ENCODE measurements at regions not wholly inside any gene's neighbourhood (a gene's known extent, or its start where the extent isn't known, plus 50 kb on each side); places are given as distances from the start of the nearest gene placed in this dataset.

DNA sequence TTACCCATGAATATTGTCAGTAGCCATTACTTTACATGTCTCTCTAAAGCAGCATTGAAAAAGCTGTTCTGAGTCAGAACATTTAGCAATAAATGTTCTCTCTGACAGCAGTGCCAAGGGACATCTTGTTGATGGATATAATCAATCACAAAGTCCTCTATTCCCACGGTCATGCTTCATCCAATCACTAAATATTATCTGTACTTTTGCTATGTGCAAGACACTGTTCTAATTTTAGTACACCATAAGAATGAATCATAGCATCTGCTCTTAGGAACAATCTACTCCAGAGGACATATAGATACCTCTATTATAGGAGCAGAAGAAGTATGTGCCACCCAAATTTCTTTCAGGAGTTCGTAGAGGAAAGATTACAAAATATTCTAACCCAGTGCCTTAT, 142.5 kb upstream of the MBNL1 start:
- TF ChIP-seq, protein P1, sequence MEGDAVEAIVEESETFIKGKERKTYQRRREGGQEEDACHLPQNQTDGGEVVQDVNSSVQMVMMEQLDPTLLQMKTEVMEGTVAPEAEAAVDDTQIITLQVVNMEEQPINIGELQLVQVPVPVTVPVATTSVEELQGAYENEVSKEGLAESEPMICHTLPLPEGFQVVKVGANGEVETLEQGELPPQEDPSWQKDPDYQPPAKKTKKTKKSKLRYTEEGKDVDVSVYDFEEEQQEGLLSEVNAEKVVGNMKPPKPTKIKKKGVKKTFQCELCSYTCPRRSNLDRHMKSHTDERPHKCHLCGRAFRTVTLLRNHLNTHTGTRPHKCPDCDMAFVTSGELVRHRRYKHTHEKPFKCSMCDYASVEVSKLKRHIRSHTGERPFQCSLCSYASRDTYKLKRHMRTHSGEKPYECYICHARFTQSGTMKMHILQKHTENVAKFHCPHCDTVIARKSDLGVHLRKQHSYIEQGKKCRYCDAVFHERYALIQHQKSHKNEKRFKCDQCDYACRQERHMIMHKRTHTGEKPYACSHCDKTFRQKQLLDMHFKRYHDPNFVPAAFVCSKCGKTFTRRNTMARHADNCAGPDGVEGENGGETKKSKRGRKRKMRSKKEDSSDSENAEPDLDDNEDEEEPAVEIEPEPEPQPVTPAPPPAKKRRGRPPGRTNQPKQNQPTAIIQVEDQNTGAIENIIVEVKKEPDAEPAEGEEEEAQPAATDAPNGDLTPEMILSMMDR (IDR thresholded peaks at IDR 0.05): no peak
- TF ChIP-seq POLR2A (IDR thresholded peaks at IDR 0.05): no peak
